Kidney epithelial cell (primary cell): ENCODE measurements at regions not wholly inside any gene's neighbourhood (a gene's known extent, or its start where the extent isn't known, plus 50 kb on each side); places are given as distances from the start of the nearest gene placed in this dataset.

Experiments
- DNase-seq: peaks from one replicate; pipeline ENCODE4 v3.0.0-alpha.2; 2010; ENCODE audit warnings: low read depth
- H3K27me3 ChIP-seq: 2 replicates; pipeline ENCODE4 v1.6.0; 2011; ENCODE audit warnings: low read length; ENCODE audit not compliant: control insufficient read depth, insufficient read depth
- H3K36me3 ChIP-seq: 2 replicates; pipeline ENCODE4 v1.5.1; 2011; ENCODE audit warnings: low read length; ENCODE audit not compliant: control insufficient read depth, insufficient read depth
- H3K4me3 ChIP-seq: 2 replicates; pipeline ENCODE4 v1.5.1; 2011; ENCODE audit warnings: low read depth, mild to moderate bottlenecking, control low read depth, low read length
- CTCF ChIP-seq: IDR thresholded peaks from 2 replicates; pipeline ENCODE4 v1.5.1; 2011; ENCODE audit warnings: mild to moderate bottlenecking, moderate library complexity, low read length, control low read depth, inconsistent platforms; ENCODE audit not compliant: insufficient read depth, poor library complexity, severe bottlenecking

- Histone ChIP-seq H3K36me3 (no peaks in the 10 kb centered on the region), H3K27me3 (no peaks in the 10 kb centered on the region), H3K4me3 (no peak overlapping the region)
- TF ChIP-seq CTCF, result no peak
- DNase-seq, result no peak
Observed at GRCh38 chr7:51705701-51706100, 389.1 kb upstream of the COBL start.

- Histone ChIP-seq H3K4me3 (no peak overlapping the region), H3K36me3 (no peaks in the 10 kb centered on the region), H3K27me3 (no peaks in the 10 kb centered on the region)
- no peak for DNase-seq
- TF ChIP-seq CTCF, result no peak
Observed at GRCh38 chr7:51702673-51703072, 386.1 kb upstream of the COBL start.

- TF ChIP-seq CTCF, result no peak
- no peak for DNase-seq
- no peak overlapping the region for H3K4me3 ChIP-seq
- no peaks in the 10 kb centered on the region for H3K36me3 ChIP-seq
- H3K27me3 ChIP-seq, result no peaks in the 10 kb centered on the region
Observed at GRCh38 chr7:51701935-51702334, 385.3 kb upstream of the COBL start.

DNA sequence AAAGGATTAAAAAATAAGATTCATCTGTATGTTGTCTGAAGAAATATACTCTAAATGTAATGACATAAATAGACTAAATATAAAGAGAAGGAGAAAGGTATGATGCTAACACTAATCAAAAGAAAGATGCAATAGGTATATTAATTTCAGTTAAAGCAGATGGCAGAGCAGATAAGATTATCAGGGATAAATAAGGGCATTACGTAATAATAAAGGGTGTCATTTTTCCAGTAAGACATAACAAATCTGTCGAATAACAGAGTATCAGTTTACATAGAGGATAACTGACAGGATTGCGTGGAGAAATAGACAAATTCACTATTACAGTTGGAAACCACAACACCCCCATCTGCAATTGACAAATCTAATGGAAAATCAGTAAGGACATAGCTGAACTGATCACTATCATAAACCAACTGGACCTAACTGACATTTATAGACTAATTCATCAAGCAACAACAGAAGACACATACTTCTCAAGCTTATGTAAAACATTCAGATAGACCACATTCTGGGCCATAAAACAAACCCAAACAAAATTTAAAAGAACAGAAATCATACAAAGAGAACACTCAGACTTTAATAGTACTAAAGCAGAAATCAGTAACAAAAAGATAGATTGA lies 384.1 kb upstream of the COBL start:
- Histone ChIP-seq H3K27me3 (no peaks in the 10 kb centered on the region), H3K36me3 (no peaks in the 10 kb centered on the region), H3K4me3 (no peak overlapping the region)
- no peak for DNase-seq
- no peak for TF ChIP-seq CTCF

GRCh38 chr7:51693258-51693657 lies 376.6 kb upstream of the COBL start:
- Histone ChIP-seq H3K27me3 (no peaks in the 10 kb centered on the region), H3K4me3 (no peak overlapping the region), H3K36me3 (no peaks in the 10 kb centered on the region)
- TF ChIP-seq CTCF, result no peak
- no peak for DNase-seq

DNA sequence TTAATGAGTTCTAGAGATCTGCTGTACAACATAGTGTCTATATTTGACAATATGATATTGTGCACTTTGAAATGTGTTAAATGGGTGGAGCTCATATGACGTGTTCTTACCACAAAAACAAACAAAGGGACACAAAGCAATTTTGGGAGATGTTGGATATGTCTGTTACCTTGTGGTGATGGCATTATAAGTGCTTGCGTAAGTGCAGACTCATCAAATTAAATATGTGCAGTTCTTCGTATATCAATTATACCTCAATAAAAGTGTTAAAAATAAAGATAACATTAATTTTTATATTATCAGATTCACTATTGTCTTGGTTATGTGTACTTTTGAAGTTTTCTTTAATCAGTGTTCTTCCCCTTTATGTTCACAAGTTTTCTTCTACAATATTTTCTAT lies 372.9 kb upstream of the COBL start:
- H3K27me3 ChIP-seq, result no peaks in the 10 kb centered on the region
- no peak overlapping the region for H3K4me3 ChIP-seq
- TF ChIP-seq CTCF, result no peak
- DNase-seq, result no peak
- no peaks in the 10 kb centered on the region for H3K36me3 ChIP-seq
